Left ventricle myocardium inferior (tissue), 1 donor: ENCODE measurements at regions not wholly inside any gene's neighbourhood (a gene's known extent, or its start where the extent isn't known, plus 50 kb on each side); places are given as distances from the start of the nearest gene placed in this dataset.
"Not testable (repeated sequence)": the region's sequence is repeated elsewhere in the genome, so short reads cannot be mapped to it uniquely, and the experiment has no call there.

ENCODE experiments used
- DNase-seq: peaks from one replicate; pipeline ENCODE4 v3.0.0-alpha.2; 2020
- H3K27ac ChIP-seq: fragments of 200-600 bp; replicated peaks from 2 replicates; pipeline ENCODE4 v1.8.0; 2021
- H3K27me3 ChIP-seq: fragments of 200-600 bp; 2 replicates; pipeline ENCODE4 v1.8.0; 2021; ENCODE audit warnings: low read depth
- H3K36me3 ChIP-seq: fragments of 200-600 bp; 2 replicates; pipeline ENCODE4 v1.8.0; 2021
- H3K4me1 ChIP-seq: fragments of 200-600 bp; 2 replicates; pipeline ENCODE4 v1.8.0; 2021
- H3K4me3 ChIP-seq: fragments of 200-600 bp; 2 replicates; pipeline ENCODE4 v1.8.0; 2021; ENCODE audit warnings: mild to moderate bottlenecking, moderate library complexity
- H3K9me3 ChIP-seq: fragments of 200-600 bp; replicated peaks from 2 replicates; pipeline ENCODE4 v1.8.0; 2021
- intact Hi-C: fragments of 100-400 bp; cut with micrococcal nuclease; formaldehyde crosslinking; loops from one replicate; pipeline ENCODE4 v1.11.0; 2022
- TF ChIP-seq, protein P1 (sequence below): fragments of 200-600 bp; IDR thresholded peaks from 2 replicates; pipeline ENCODE4 v1.8.0; 2021; ENCODE audit warnings: antibody characterized with exemption, mild to moderate bottlenecking, borderline replicate concordance
- donor health status: DM: no; HTN: yes; CAD: no; lungs with severe emphysema.

DNA sequence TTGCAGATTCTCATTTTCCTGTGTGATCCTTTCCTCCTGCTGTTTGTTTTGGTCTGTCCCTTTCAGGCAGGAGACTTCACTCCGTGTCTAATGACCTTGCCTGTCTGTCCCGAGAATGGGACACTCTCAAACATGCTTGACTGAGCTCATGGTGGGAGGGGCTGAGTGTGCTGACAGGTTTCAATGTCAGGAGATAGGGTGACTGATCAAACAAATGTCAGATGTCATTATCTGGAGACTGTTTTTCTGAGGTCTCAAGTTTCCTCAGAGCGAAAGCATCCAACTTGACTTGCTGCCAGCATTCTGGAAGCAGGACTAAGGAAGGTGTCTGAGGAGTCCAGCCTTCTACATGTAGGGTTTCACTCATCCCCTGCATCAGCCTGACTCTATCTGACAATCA is 228.8 kb upstream of the KIAA1217 start:
- H3K9me3 ChIP-seq = peaks cover 7% of the 10 kb centered on the region
- peaks cover 13% of the 10 kb centered on the region for H3K4me1 ChIP-seq
- intact Hi-C loops = loop anchor here (10.0 kb wide), 1 partner anchor 545 kb away; no protein-coding TSS in a partner anchor
- DNase-seq = no peak
- H3K27ac ChIP-seq = no peak overlapping the region
- TF ChIP-seq, protein P1, sequence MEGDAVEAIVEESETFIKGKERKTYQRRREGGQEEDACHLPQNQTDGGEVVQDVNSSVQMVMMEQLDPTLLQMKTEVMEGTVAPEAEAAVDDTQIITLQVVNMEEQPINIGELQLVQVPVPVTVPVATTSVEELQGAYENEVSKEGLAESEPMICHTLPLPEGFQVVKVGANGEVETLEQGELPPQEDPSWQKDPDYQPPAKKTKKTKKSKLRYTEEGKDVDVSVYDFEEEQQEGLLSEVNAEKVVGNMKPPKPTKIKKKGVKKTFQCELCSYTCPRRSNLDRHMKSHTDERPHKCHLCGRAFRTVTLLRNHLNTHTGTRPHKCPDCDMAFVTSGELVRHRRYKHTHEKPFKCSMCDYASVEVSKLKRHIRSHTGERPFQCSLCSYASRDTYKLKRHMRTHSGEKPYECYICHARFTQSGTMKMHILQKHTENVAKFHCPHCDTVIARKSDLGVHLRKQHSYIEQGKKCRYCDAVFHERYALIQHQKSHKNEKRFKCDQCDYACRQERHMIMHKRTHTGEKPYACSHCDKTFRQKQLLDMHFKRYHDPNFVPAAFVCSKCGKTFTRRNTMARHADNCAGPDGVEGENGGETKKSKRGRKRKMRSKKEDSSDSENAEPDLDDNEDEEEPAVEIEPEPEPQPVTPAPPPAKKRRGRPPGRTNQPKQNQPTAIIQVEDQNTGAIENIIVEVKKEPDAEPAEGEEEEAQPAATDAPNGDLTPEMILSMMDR = no peak
- no peaks in the 10 kb centered on the region for H3K27me3 ChIP-seq
- H3K36me3 ChIP-seq = no peaks in the 10 kb centered on the region
- no peak overlapping the region for H3K4me3 ChIP-seq

DNA sequence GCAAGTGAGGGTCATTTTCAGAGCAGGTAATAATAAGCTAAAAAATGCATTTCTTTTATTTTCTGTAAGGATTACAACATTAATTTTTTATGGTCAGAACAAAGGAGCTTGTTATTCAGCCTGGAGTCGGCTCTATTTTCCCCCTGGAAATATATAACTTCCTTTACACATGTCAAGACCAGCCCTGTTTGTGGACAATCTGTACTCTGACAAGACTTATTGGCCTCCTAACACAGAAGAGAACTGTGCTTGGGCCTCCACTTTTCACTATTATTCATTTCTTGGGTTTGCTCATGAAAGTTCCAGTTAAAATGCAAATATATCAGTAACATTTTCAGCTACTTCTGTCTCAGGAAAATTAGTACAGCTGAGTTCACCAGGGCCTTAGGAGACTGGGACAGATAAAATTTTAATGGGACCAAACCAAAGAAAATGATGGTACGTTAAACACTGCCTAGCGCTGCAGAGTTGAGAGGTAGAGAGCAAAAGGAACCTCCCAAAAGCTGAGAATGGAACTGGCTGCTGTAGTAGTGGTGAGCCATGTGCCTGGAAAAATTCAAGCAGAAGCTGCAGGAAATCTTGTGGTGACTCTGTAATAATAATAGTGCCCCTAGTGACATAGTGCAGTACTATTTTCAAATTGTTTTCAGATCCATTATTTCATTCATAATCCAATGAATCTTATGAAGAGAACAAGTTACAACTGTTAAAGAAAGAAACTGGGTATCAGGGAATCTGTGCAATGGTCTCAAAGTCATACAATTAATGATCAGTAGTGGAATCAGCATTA is 227.2 kb upstream of the KIAA1217 start:
- no peaks in the 10 kb centered on the region for H3K36me3 ChIP-seq
- intact Hi-C loops = loop anchor here (10.0 kb wide), 1 partner anchor 543 kb away; no protein-coding TSS in a partner anchor
- peaks cover 7% of the 10 kb centered on the region for H3K9me3 ChIP-seq
- TF ChIP-seq, protein P1 = no peak
- DNase-seq = no peak
- H3K27ac ChIP-seq = no peak overlapping the region
- no peaks in the 10 kb centered on the region for H3K27me3 ChIP-seq
- H3K4me3 ChIP-seq = no peak overlapping the region
- peaks cover 9% of the 10 kb centered on the region for H3K4me1 ChIP-seq

DNA sequence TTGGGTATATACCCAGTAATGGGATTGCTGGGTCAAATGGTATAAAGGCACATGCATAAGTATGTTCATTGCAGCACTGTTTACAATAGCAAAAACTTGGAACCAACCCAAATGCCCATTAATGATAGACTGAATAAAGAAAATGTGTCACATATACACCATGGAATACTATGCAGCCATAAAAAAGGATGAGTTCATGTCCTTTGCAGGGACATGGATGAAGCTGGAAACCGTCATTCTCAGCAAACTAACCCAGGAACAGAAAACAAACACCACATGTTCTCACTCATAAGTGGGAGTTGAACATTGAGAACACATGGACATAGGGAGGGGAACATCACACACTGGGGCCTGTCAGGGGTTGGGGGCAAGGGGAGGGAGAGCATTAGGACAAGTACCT is 224.5 kb upstream of the KIAA1217 start:
- not testable (repeated sequence) for H3K27me3 ChIP-seq, DNase-seq, H3K9me3 ChIP-seq, H3K27ac ChIP-seq, H3K4me3 ChIP-seq, H3K36me3 ChIP-seq, H3K4me1 ChIP-seq
- intact Hi-C loops = loop anchor here (10.0 kb wide), 1 partner anchor 540 kb away; no protein-coding TSS in a partner anchor

DNA sequence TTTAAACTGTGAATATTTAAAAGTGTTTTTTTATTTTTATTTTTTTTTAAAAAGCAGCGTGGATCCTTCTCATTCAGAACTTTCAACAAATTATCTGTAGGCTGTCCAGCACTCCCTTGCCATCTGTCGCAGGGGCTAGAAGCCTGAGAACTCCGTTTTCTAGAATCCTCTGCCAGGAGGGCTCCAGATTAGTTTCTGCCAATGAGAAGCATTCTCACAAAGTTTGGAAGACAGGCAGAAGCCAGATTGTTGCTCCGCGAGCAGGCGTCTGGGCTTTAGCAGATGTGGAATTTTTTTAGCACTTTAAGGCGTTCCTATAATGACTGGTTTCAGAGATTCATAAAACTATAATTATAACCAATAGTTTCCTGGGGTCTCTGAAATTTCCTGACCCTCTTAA is 220.9 kb upstream of the KIAA1217 start:
- H3K4me3 ChIP-seq = no peak overlapping the region

DNA sequence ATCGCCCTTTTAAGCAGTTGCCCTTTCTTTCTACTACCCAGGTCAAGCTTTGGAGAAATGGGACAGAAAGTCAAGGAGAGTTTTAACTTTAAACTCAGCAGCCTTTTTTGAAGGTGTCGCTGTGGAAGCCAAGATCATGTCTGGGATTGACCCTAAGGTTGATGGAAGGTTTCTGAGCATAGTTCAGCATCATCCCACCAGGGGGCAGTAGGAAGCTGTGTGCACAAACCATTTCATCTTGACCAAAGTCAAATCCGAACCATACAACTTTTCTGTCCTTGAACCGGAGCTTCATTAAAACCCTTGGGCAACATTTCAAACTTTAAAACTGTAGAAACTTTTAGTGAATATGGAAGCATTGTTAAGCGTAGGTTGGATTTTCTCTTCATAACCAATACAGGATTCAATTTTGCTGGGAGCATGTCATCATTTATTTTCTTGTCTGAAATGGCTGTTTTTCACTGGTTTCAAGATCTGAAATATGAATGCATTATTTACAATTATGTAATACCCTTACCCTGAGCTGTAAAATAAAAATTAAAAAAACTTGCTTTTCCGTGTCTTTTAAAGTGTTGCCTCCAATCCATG is 214.4 kb upstream of the KIAA1217 start:
- no peaks in the 10 kb centered on the region for H3K27me3 ChIP-seq
- peaks cover 6% of the 10 kb centered on the region for H3K4me1 ChIP-seq
- peak; percentile 36 for DNase-seq
- intact Hi-C loops = loop anchor here (2.0 to 10.0 kb wide), 2 partner anchors 202 to 370 kb away; no protein-coding TSS in a partner anchor
- H3K36me3 ChIP-seq = no peaks in the 10 kb centered on the region
- TF ChIP-seq, protein P1 = peak; percentile 95
- H3K27ac ChIP-seq = no peak overlapping the region
- H3K9me3 ChIP-seq = no peaks in the 10 kb centered on the region
- H3K4me3 ChIP-seq = peak overlapping the region; percentile 17

More for the DNA sequence above, 220.9 kb upstream of the KIAA1217 start:
- Histone ChIP-seq H3K27ac (no peak overlapping the region), H3K9me3 (peaks cover 7% of the 10 kb centered on the region), H3K36me3 (no peaks in the 10 kb centered on the region), H3K27me3 (no peaks in the 10 kb centered on the region), H3K4me1 (no peaks in the 10 kb centered on the region)
- DNase-seq = no peak
- TF ChIP-seq, protein P1 = no peak
- intact Hi-C loops = loop anchor here (10.0 kb wide), 1 partner anchor 537 kb away; no protein-coding TSS in a partner anchor

DNA sequence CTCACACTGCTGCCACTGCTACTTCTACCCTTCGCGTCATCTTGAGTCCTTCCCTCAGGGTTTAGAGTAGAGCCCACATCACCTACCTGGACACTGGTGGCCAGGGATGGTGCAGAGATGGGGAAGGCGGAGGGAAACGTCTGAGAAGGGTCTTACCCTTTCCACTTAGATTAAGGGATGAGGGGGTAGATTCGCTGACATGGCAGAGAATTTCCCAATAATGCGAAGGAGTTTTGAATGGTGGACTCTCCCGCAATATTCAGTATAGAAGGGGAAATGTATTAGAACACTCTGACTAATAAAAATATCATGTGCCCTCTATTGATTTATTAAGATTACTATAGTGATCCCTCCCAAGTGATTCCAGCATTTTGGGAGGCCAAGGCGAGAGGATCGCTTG is 209.5 kb upstream of the KIAA1217 start:
- H3K9me3 ChIP-seq = no peaks in the 10 kb centered on the region
- no peak overlapping the region for H3K4me3 ChIP-seq
- DNase-seq = no peak
- H3K4me1 ChIP-seq = peaks cover 6% of the 10 kb centered on the region
- TF ChIP-seq, protein P1 = no peak
- no peak overlapping the region for H3K27ac ChIP-seq
- no peaks in the 10 kb centered on the region for H3K36me3 ChIP-seq
- intact Hi-C loops = loop anchor here (10.0 kb wide), 1 partner anchor 365 kb away; no protein-coding TSS in a partner anchor
- no peaks in the 10 kb centered on the region for H3K27me3 ChIP-seq
